ENCODE measurements at regions not wholly inside any gene's neighbourhood (a gene's known extent, or its start where the extent isn't known, plus 50 kb on each side); places are given as distances from the start of the nearest gene placed in this dataset.

GRCh38 chr10:132471125-132471451 is 66.5 kb upstream of the INPP5A start:
- Mint-ChIP-seq H3K27ac (no peak overlapping the region), H3K27me3 (peaks cover 4% of the 10 kb centered on the region), H3K4me3 (no peak overlapping the region), H3K9me3 (no peaks in the 10 kb centered on the region), H3K36me3 (no peaks in the 10 kb centered on the region), H3K4me1 (ENCODE audit: unreplicated experiment) (peaks cover 5% of the 10 kb centered on the region)
- DNase-seq (ENCODE audit: extremely low spot score, unreplicated experiment), result no peak
- TF ChIP-seq CTCF (conservative IDR thresholded peaks at IDR 0.05), result no peak

- TF ChIP-seq CTCF (conservative IDR thresholded peaks at IDR 0.05), result no peak
- no peak for DNase-seq (ENCODE audit: extremely low spot score, unreplicated experiment)
- H3K4me3 Mint-ChIP-seq, result no peak overlapping the region
Measured at GRCh38 chr10:132471484-132471883, 66.1 kb upstream of the INPP5A start.

DNA sequence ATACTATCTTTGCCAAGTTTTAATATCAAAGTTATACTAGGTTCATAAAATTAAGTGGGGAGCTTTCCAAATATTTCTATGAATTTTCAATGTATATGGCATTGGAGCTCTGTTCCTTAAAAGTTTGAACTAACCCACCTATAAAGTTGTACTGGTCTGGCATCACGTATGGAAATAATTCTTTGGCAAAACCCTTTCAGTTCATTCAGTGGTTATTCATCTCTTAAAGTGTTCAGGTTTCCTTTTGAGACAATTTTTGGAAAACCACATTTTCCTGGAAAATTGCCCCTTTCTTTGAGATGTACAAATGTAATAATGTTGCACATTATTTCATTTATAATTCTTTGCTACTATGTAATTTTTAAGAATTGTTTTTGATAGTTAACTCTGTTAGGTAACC is 62.5 kb upstream of the INPP5A start:
- no peak for TF ChIP-seq CTCF (conservative IDR thresholded peaks at IDR 0.05)
- no peak for DNase-seq (ENCODE audit: extremely low spot score, unreplicated experiment)
- H3K4me3 Mint-ChIP-seq, result no peak overlapping the region
- H3K27me3 Mint-ChIP-seq, result peaks cover 7% of the 10 kb centered on the region
- H3K9me3 Mint-ChIP-seq, result no peaks in the 10 kb centered on the region
- no peak overlapping the region for H3K27ac Mint-ChIP-seq
- H3K4me1 Mint-ChIP-seq (ENCODE audit: unreplicated experiment), result no peaks in the 10 kb centered on the region
- H3K36me3 Mint-ChIP-seq, result no peaks in the 10 kb centered on the region

More at GRCh38 chr10:132471484-132471883, 66.1 kb upstream of the INPP5A start:
- Mint-ChIP-seq H3K4me1 (ENCODE audit: unreplicated experiment) (peaks cover 5% of the 10 kb centered on the region), H3K27me3 (peaks cover 4% of the 10 kb centered on the region), H3K36me3 (no peaks in the 10 kb centered on the region), H3K9me3 (no peaks in the 10 kb centered on the region), H3K27ac (no peak overlapping the region)

- no peak for TF ChIP-seq CTCF (conservative IDR thresholded peaks at IDR 0.05)
- Mint-ChIP-seq H3K9me3 (no peaks in the 10 kb centered on the region), H3K36me3 (no peaks in the 10 kb centered on the region), H3K27ac (no peak overlapping the region), H3K27me3 (peaks cover 12% of the 10 kb centered on the region), H3K4me3 (no peak overlapping the region), H3K4me1 (ENCODE audit: unreplicated experiment) (peaks cover 4% of the 10 kb centered on the region)
- no peak for DNase-seq (ENCODE audit: extremely low spot score, unreplicated experiment)
Measured at GRCh38 chr10:132476146-132477065, 61.2 kb upstream of the INPP5A start.

GRCh38 chr10:132477066-132477397 is 60.6 kb upstream of the INPP5A start:
- Mint-ChIP-seq H3K4me1 (ENCODE audit: unreplicated experiment) (peaks cover 9% of the 10 kb centered on the region), H3K9me3 (peaks cover under 1% of the 10 kb centered on the region), H3K4me3 (no peak overlapping the region), H3K36me3 (no peaks in the 10 kb centered on the region), H3K27me3 (peaks cover 14% of the 10 kb centered on the region), H3K27ac (no peak overlapping the region)
- DNase-seq (ENCODE audit: extremely low spot score, unreplicated experiment), result no peak
- no peak for TF ChIP-seq CTCF (conservative IDR thresholded peaks at IDR 0.05)
